RPMI7951 (cell line): ENCODE measurements at regions not wholly inside any gene's neighbourhood (a gene's known extent, or its start where the extent isn't known, plus 50 kb on each side); places are given as distances from the start of the nearest gene placed in this dataset.

ENCODE experiments used
- DNase-seq: peaks from one replicate; pipeline ENCODE4 v3.0.0-alpha.2; 2012; ENCODE audit warnings: low read depth

DNA sequence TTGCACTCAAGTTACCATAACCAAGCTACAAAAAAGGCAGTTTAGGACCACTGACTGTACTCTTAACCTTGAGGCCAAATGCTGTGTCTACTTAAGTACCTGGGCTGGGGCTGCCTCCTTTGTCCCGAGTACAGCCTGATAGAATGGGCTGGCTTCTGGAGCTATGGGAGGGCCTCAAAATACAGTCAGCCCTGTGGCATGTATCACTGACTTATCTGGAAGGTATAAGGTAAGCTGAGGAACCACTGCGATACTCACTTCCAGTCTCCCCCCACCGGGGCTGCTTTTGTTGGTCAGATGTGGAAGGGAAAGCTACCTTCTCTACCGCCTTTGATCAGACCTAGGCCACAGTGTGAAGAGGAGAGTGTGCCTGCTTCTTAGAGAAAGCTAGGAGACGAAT lies 404.8 kb downstream of the ARHGEF28 start:
- DNase-seq = no peak

- DNase-seq = no peak
Measured at GRCh38 chr5:74030371-74030770, 404.4 kb downstream of the ARHGEF28 start.

GRCh38 chr5:74028976-74029375 lies 403.0 kb downstream of the ARHGEF28 start:
- DNase-seq = no peak

GRCh38 chr5:74028406-74028805 lies 402.4 kb downstream of the ARHGEF28 start:
- DNase-seq = peak; percentile 65

- no peak for DNase-seq
Measured at GRCh38 chr5:74027732-74028338, 401.8 kb downstream of the ARHGEF28 start.

DNA sequence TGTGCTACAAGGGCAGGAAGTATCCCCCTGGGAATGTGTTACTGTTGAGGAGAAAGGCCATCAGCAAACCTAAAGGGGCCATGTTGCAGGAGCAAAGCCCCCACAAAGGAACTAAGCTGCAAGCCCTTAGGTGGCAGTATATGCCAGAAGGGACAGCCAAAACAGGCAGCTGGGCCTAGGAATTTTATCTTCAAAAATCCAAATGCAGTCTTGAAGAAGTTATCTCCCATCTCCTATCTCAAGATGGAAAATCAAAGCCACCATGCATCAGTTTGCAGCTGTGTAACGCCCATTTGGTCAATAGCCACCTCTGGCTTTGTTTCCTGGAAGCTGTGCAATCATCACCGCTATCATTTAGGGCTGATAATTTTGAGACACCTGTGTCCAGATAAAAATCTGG lies 400.3 kb downstream of the ARHGEF28 start:
- no peak for DNase-seq

GRCh38 chr5:74021126-74021525 lies 395.1 kb downstream of the ARHGEF28 start:
- no peak for DNase-seq

DNA sequence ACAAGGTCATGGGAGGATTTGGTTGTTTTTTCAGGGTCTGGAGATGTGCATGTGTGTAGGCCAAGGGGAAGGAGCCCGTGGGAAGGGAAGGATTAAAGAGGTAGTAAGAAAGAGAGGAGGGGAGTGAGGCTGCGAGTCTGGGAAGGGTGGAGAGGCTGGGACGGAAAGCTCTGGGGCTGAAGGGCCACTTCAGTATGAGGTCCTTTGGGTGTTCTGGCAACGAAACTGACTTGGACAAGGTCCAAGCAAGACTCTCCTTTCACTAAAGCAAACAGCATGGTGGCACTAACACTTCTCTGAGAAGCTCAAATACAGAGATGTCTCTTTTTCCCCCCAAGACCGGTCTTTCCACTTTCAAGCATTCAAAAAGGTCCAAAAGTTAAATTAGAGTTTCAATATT lies 394.5 kb downstream of the ARHGEF28 start:
- DNase-seq = no peak

DNA sequence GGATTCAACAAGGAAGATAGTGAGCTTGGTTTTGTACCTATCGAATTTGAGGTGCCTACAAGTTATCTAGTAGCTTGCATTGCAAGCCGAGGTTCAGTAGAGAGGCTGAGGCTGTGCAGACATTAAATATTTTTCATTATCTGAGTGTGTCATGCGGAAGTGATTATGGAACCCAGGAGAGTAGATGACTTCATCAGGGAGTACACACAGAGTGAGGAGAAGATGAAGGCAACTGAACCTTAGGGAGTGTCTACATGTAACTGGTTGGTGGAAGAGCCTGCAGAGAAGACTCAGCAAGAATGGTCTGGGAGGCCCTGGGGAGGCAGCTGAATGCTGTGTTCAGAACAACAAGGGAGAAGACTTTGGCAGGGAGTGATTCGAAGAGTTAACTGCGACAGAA lies 393.9 kb downstream of the ARHGEF28 start:
- no peak for DNase-seq

DNA sequence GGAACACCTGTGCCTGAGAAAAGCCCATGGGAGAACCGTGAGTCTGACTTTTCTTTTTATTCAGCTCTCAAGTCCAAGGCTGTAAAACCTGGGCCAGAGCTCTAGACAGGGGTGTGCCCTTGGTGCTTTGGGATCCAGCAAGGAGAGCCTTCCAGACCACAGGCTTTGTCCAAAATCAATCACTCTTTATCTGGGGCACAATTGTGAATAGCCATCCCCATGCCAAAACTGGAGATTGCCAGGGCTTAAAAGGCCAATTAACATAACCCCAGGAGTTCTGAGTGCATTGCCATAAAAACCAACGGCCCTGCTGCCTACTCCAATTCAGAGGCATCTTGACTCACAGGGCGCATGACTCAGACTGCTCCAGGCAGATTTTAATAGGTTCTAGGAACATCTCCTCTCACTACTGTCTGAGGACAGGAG lies 391.8 kb downstream of the ARHGEF28 start:
- DNase-seq = peak; percentile 80

GRCh38 chr5:74017112-74017511 lies 391.1 kb downstream of the ARHGEF28 start:
- peak; percentile 52 for DNase-seq

DNA sequence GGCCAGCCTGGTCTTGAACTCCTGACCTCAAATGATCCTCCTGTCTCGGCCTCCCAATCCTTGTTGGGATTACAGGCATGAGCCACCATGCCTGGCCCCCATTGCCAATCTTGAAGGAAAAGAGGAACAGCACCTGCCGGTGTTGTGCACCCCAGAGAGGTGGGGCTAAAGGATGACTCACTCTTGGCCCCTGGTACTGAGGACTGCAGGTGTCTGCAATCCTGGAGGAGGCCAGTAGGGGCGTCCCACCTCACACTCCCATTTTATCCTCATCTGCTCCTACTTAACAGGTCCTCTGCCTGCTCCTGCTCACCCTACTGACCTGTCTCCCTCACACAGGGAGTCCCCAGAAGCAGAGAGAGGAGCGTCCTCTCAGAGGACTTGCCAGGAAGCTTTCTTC lies 390.4 kb downstream of the ARHGEF28 start:
- DNase-seq = no peak

DNA sequence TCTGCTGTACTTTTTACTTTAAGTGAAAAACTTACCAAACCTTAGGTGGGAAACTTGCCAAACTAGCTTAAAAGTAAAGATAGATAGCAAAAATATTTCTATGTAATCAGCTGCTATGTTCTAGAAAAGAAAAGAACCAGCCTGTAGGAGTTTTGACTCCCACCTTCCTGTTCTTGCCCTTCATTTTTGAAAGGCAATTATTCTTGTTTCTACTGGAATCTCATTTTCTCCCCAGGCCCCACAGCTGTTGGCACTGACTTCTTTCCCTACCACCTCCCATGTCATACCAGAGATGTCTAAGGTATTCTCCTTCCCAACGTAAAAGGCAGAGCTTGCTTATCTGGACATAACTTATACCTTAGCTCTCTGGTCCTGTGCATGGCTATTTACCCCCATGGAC lies 389.7 kb downstream of the ARHGEF28 start:
- DNase-seq = no peak

DNA sequence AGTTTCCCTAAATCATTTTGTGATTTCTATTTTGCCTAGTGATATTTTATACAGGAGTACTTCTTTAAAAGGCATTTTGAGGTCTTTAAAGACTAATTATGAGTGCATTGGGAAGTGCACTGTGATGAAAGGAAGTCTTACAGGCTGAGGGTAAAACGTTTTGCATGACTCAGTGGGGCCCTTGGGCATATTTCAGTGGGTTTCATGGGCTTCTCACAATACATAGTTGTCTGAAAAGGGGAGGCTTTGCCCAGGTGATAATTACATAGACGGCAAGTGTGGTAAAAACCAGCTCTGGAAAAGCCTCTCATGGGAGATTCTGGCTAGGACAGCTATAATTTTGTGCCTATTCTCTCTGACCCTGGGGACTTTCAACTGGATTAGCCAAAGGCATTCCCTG lies 387.2 kb downstream of the ARHGEF28 start:
- DNase-seq = peak; percentile 76

DNA sequence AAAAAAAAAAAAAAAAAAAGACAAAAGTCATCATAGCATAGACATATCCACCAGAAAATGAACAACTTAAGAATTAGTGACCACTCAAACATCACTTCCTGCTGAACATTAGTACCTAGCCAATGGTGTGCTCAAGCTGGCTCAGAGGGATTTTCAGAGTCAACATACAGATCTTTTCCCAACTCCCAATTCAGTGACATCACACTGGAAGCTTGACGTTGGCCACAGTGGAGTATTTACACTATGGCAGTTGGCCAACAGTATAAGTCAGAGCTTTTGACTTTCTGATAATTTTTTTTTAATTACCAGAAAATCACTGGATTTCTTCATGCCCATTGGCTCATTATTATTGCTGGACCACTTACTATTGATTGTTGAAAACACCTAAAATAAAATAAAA lies 383.5 kb downstream of the ARHGEF28 start:
- no peak for DNase-seq

- no peak for DNase-seq
Measured at GRCh38 chr5:74007193-74007592, 381.2 kb downstream of the ARHGEF28 start.

DNA sequence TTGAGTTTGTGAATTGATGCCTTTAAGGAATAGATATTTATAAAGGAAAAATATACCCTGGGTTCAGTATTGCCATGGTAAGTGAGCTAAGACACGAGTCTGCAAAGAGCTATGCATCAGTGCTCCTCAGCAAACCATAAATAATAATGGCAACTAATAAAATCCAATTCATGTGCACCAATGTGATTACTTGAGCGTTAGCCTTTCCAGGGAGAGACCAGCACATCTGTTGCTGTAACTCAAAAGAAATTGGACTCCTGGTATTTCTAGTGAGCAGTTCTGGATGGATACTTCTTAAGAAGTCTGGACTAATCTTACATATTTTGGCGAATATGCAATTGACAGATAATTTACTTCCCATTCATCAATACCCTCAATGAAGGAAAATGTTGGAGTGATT lies 373.3 kb downstream of the ARHGEF28 start:
- DNase-seq = no peak

DNA sequence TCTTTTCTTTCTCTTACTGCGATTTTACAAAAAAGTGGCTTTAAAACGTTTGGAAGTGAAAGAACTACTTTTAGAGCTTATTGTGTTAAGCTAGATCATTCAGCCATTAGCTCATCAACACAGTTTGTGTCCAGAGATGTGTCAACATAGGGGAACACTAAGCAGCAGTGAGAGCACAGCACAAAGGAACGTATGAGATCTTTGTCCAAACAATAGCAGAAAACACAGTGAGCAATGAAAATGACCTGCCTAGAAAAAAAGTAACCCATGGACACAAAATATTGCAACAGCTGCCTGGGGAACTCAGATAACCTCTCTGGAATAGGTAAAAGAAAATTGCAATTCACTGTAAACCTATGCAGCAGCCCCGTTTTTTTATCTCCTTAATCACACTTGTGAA lies 372.5 kb downstream of the ARHGEF28 start:
- no peak for DNase-seq

GRCh38 chr5:73997960-73998359 lies 372.0 kb downstream of the ARHGEF28 start:
- no peak for DNase-seq

GRCh38 chr5:73996151-73996755 lies 370.3 kb downstream of the ARHGEF28 start:
- DNase-seq = no peak

GRCh38 chr5:73994963-73995362 lies 369.0 kb downstream of the ARHGEF28 start:
- peak; percentile 93 for DNase-seq
